HG03457 (cell line): ENCODE measurements at regions not wholly inside any gene's neighbourhood (a gene's known extent, or its start where the extent isn't known, plus 50 kb on each side); places are given as distances from the start of the nearest gene placed in this dataset.
"Not testable (repeated sequence)": the region's sequence is repeated elsewhere in the genome, so short reads cannot be mapped to it uniquely, and the experiment has no call there.

Experiments used
- ATAC-seq: cut with Tn5 transposase; IDR thresholded peaks from one replicate; pipeline ENCODE4 v1.9.1; 2021; ENCODE audit warnings: moderate number of reproducible peaks; ENCODE audit not compliant: unreplicated experiment

DNA sequence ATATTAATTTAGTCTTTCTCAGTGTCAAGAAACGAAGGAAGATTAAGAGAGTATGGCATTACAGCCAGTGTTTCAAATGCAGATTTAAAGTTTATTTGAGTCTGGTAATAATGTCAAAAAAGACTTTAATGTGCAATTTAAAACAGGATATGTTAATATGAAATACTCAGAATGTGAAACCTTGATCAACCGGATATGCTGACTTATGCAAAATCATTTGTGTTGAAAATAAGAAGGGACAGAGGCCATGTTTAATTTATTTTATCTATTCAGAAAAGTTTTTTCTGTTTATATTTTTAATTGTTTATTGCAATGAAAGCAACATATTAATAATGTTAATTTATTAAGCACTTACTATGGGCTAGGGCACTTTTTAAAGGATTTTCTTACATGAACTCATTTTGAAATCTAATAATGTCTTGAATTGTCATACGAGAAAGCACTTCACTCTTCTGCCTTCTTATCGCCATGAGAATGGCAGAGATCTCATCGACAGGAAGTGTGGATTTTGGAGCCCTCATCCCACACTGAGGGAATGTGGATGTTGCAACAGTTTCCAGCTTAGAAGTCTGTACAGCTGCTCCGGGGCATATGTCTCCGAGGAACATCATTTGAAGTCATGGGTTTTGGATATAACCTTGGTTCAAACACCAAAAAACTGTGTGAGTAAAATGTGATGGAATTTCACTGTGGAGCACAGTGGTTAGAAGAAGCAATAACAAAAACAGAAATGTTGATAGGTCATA is 1410.4 kb downstream of the EPHA7 start:
- ATAC-seq: no peak

DNA sequence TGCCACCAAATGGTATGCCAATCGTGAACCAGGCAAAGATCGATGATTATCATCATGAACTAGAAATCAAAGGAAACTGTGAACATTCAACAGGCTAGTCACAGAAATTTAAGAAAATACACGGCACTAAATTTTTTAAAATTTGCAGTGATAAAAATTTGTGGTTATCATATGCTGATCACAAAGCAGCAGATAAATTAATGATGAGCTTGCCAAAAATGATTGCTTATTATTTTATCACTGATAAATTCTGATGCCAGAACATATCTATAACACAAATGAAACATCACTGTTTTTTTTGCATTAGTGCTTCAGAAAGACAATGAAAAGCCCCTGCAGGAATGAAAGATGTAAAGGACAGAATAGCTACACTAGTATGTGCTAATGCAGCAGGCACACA is 1413.2 kb upstream of the MAP3K7 start:
- ATAC-seq: no peak

DNA sequence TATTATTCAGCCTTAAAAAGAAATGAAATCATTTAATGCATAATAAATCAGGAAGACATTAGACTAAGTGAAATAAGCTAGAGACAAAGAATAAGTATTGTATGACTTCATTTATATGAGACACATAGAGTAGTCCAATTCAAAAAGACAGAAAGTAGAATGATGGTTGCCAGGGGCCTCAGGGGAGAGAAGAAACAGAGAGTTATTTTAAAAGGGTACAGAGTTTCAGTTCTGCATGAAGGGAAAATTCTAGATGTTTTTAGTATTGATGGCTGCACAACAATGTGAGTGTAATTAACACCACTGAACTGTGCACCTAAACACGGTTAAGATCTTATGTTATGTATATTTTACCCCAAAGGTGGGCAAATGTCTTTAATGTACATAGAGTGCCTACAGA is 1407.9 kb upstream of the MAP3K7 start:
- ATAC-seq: no peak

DNA sequence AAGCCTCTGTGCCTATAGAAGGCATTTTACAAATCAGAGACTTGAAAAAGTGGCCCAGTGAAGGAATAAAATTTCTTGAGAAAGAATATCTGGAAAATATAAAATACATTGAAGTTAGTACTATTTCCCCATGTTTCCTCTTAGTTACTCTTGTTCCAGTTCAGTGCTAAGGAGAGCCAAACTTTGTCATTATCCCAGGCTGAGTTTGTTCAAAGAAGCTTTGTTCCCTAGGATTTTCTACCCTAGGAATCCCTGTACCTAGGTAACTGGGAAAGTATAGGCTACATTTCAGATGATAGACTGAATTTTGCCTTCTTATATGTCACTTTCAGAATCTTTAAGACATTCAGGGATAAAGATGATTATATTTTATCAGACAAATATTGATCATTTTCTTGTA is 1395.7 kb upstream of the MAP3K7 start:
- ATAC-seq: no peak

DNA sequence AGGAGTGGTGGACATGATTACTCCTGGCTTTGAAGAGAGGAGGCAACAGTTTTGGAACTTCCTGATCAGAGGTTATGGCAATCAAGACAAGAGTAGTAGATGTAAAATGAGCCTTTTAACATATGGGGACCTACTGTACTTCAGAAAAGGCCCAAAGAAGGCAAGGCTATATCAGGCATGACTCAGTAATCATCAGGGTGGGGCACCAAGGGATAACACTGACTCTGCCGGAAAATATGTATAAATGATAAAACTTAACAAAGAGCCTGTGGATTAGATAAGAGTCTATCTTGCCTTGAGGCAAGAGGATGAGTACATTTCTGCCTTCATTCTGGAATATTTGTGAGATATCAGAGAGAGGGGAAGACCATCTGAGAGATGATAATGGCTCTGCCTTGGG is 1389.9 kb upstream of the MAP3K7 start:
- no peak for ATAC-seq

DNA sequence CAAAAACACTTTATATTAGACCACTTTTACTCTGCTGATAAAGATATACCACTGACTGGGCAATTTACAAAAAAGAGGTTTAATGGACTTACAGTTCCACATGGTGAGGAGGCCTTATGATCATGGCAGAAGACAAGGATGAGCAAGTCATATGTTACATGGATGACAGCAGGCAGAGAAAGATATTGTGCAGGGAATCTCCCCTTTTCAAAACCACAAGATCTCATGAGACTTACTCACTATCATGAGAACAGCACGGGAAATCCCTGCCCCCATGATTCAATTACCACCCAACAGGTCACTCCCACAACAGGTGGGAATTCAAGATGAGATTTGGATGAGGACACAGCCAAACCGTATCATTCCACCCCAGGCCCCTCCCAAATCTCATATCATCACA is 1383.8 kb upstream of the MAP3K7 start:
- no peak for ATAC-seq

DNA sequence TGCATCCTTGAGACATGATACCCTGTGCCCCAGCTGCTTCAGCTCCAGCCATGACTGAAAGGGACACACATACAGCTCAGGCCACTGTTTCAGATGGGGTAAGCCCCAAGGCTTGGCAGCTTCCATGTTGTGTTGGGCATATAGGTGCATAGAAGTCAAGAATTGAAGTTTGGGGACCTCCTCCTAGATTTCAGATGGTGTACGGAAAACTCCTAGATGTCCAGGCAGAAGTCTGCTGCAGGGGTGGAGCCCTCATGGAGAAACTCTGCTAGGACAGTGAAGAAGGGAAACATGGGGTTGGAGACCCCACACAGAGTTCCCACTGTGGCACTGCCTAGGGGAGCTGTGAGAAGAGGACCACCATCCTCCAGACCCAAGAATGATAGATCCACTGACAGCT is 1379.0 kb upstream of the MAP3K7 start:
- no peak for ATAC-seq

DNA sequence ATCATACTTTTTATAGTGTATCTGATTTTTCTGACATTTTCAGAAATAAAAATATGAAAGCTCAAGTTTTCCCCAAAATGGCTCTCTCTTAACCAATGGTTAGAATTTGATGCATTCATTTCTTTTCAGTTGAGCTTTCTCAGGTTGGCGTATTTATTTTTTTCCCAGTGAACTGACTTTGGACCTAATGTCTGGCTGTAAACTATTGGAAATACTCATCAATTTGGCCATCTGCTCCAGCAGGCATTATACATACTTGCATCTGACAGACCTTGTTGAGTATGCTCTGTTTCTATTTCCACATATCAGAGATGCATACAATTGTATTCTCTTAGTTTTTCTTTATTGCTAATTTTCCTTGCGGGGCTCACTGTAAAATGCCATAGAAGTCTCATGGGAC is 1374.8 kb upstream of the MAP3K7 start:
- ATAC-seq: no peak

DNA sequence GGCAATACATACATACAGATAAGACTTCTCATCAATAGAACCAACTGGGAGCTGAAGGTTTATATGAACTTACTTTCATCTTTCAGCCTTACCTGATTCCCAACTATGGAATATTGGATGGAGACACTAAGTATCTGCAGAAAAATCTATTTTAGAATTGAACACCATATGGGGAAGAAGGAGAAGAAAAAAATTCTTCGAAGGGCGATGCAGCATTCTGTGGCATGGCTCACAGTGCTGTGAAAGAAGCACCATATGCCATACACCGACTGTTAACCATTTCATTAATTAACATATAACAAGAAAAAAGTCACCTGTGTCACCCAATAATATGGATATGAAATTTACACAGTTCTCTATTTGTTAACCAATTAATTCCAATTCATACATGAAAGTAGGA is 1374.4 kb upstream of the MAP3K7 start:
- no peak for ATAC-seq

DNA sequence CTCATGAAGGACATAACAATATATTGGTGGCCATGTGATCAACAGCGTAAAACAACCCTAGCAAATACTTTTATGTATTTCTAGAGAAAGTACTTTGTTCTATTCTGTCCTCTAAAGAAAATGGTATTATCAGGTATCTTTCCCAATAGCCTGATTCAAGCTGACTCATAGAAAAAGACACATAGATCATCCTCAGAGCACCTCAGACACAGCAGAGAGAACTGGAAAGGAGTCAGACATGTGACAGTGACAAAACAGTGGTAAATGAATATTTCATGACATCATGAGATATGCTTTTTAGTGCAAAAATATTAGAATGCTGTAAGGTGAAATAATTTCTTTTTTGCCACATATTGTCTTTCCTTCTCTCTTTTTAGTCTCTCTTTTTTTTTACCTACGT is 1355.0 kb upstream of the MAP3K7 start:
- no peak for ATAC-seq

DNA sequence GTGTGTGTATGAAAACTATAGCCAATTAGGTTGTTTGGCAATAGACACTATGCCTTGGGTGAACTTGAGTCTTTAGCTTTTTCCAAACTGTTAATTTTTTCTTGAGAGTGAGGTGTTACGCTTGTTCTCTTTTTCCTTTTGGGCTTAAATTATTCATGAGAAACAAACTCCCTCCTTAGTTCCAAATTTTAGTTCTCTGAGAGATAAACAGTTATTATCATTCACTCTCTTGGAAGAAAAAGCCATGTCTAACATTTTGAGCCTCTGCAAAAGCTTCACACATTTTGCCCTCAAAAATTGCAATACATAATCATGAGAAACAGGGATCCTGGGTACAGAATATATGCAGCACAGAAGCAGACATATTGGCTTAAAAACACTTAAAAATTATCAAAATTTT is 1353.9 kb upstream of the MAP3K7 start:
- no peak for ATAC-seq

DNA sequence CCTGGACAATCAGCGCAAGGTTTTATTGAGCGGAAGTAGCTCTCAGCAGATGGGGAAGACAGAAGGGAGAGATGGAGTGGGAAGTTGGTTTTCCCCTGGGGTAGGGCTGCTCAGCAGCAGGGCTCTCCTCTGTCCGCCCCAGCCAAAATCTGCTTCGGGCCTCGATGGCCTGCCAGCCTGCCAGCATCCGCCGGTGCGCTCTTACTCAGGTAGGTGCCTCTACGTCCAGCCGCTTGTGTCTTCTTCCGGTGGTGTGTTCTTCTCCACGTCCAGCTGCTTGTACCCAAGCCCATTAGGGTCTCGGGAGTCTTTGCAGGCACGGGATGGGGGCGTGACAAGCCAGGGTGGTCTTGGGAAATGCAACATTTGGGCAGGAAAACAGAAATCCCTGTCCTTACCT is 1340.0 kb upstream of the MAP3K7 start:
- ATAC-seq: no peak

DNA sequence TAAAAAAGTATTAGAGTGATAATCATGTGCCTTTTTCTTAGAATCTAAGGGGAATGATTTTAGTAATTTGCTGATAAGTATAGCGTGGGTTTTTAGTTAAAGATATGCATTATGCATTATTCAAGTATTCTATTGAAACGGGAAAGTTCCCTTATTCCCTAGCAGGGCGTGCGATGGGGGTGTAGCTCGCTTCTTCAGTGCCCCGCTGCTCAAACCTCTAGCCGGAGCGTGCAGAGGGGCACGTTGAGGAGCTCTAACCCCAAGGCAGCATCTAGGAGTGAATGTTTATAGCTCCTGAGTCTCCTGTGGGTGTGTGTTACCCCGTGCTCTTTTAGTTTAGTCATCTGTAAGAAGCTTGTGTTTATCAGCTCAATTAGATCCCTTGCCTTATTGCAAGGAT is 1339.5 kb upstream of the MAP3K7 start:
- ATAC-seq: no peak

DNA sequence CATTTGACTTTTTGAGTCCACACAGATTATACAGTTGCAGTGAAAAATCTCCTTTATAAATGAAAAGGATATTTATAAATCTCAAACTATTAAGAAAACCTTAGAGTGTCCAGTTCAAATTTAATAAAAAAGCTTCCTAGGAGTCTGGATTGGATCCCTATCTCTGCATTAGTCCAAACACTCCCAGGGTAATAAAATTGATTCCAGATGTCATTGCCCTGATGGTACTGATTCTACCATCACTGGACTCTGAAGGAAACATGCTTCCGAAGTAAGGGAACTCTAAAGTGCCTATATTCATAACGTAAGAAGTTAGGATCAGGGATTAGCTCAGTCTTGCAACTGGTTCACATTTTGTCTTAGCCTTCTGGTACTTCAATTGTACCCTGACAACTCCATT is 1325.1 kb upstream of the MAP3K7 start:
- no peak for ATAC-seq

DNA sequence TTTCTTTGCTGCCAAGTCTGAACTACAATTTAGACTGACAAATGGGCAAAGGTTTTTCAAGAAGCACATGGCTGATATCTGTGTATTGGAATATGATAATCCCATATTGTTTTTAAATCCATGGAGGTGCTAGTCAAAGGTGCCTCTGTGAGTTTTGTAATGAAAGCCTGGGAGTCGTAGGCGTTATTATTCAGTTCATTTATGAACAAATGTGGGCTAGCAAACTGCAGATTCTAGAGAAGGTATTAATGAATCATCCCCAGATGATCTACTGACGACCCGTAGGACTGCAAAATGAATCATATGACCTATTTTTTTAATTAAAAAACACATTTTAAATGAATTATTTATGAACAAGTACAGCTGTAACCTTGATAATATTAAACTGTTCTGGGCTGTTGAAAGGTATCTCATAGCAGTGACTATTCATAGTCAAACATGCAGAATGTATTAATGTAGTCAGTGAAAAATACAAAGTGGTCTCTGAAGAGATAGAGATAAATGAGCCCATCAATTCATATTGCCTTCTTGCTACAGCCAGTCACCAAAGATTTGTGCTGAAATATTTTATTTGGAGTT is 1317.8 kb upstream of the MAP3K7 start:
- ATAC-seq: no peak

DNA sequence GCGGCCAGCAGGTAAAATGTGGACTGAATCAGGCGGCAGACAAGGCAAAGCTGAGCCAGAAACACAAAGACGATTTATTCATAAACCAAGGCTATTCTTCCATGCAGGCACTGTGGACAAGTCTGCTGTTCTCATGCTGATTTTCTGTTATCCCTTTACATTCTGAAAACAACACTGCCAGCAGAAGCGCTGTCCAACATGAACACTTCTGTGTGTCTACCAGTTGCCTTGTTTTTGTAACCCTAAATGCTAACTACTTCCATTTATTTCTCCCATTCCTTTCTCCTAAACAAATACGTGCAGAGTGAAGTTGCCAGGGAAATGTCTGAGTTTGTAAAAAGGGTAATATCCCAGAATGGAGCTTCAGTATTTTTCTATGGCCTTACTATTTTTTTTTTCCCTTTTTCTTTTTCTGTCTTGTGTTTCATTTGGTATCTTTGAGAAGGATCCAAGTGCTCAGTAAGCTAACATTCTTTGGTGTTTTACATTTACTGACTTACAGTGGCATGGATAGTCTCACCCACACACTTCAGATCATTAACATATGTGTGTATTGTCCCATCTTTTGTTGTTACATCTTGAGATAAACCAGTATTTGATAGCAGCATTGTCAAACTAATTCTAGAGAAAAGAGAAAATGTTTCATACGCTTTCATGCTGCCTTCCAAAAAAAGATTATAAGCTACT is 1308.9 kb upstream of the MAP3K7 start:
- no peak for ATAC-seq

DNA sequence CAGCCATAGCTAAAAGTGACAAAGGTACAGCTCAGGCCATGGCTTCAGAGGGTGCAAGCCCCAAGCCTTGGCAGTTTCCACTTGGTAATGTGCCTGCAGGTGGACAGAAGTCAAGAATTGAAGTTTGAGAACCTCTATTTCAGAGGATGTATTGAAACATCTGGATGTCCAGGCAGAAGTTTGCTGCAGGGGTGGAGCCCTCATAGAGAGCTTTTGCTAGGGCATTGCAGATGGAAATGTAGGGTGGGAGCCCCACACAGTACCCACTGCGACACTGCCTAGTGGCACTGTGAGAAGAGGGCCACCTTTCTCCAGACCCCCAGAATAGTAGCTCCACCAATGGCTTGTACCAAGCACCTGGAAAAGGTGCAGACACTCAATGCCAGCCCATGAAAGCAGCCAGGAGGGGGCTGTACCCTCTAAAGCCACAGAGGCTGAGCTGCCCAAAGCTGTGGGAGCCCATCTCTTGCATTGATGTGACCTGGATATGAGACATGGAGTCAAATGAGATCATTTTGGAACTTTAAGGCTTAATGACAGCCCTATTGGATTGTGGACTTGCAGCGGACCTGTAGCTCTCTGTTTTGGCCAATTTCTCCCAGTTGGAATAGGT is 1299.4 kb upstream of the MAP3K7 start:
- ATAC-seq: no peak

DNA sequence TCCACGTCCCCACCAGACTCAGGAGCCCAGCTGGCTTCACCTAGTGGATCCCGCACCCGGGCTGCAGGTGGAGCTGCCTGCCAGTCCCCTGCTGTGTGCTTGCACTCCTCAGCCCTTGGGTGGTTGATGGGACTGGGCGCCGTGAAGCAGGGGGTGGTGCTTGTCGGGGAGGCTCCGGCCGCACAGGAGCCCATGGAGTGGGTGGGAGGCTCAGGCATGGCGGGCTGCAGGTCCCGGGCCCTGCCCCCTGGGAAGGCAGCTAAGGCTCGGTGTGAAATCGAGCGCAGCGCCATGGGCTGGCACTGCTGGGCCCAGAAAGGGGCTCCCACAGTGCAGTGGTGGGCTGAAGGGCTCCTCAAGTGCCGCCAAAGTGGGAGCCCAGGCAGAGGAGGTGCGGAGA is 1294.9 kb upstream of the MAP3K7 start:
- ATAC-seq: not testable (repeated sequence)

DNA sequence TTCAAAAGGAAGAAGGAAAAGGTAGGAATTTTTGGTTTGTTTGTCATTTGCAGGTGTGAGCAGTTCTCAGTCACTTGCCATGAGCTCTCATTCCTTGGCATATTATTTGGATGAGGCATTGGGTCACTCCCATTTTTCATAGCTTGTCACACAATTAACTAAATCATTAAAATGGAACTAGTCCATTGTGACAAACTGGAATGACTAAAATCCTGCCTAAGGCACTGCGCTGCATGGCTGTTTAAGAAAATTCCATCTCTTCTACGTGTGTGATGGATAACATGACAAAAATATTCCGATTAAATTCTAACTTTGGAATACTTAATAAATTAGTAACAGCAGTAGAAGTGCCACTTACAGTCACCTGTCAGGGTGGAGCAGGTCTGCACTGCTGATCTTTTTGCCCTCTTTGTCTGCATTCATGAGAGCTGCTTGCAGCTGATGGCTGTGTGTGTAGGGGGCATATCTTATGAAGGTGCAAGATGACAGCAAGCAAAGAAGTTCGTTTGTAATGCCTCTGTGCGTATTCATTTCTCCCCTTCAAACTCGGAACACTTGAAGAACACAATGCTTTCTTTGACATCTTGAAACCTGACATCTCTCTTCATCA is 1292.6 kb upstream of the MAP3K7 start:
- ATAC-seq: no peak

DNA sequence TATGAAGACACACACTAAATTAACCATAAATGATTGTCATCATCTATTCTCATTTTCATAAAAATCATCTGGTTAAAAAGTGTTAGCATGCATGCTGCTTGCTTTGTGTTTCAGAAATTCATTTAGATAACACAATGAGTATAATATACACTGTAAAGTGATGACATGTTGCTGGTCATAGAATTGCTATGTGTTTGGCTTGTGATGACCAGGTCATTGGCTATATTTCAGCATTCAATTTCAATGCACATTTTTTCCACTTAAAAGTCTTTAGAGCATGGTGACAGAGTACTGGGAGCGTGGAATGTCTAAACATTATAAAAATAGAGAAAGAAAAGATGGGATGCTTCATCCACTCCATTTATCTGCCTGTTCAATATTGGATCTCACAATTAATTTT is 1291.1 kb upstream of the MAP3K7 start:
- ATAC-seq: no peak

DNA sequence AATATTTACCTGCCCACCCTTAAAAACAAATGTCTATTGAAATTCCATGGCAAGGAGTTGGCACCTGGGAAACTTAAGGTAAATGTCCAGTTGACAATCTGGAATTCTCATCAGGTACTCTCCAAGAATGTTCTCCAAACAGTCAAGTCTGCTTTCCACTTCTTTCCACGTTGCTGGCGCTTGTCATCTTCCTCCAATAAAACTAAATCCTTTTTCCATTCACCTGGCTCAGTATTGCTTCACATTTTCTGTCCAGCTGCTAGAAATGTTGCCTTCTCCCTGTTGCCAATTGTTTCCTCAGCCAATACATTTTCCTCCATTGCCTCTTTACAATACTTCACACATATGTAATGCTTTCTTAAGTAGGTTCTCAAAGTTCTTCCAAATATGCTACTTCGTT is 1288.1 kb upstream of the MAP3K7 start:
- ATAC-seq: no peak
